Upper lobe of left lung (tissue), 4 donors: ENCODE measurements at regions not wholly inside any gene's neighbourhood (a gene's known extent, or its start where the extent isn't known, plus 50 kb on each side); places are given as distances from the start of the nearest gene placed in this dataset.

Experiments
- POLR2A ChIP-seq, 4 donors: fragments of 450-650 bp; IDR thresholded peaks; one replicate each; pipeline ENCODE4 v1.5.1; 2016 to 2017; ENCODE audit warnings: antibody characterized with exemption in 4 of 4, mild to moderate bottlenecking in 2 of 4
- TF ChIP-seq, protein P1 (sequence below), 6 experiments: fragments of 450-650 bp in 4 of 6; fragments of 200-600 bp in 2 of 6; sonication (generic) in 2 of 6; IDR thresholded peaks; one replicate each; pipeline ENCODE4 v1.5.1; 2016 to 2019; ENCODE audit warnings: antibody characterized with exemption in 6 of 6

DNA sequence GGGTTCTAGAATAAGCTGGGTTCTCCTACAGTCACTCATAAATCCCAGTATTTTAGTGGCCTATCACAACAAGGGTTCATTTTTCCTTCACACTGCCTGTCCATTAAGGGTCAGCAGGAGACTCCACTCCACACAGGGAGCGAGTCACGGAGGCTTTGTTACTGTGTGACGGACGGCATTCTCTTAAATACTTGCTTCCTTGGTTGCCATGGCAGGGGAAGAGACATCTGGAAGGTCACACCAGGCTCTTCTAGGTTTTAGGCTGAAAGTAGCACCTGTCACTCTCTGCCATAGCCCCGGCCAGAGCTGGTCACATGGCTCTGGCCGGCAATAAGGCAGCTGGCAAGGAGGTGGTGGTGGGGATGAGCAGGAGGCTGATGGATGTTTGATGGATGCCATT, 89.4 kb upstream of the ANKRD34C start:
- no peak for TF ChIP-seq POLR2A (IDR thresholded peaks at IDR 0.05)
- TF ChIP-seq, protein P1, sequence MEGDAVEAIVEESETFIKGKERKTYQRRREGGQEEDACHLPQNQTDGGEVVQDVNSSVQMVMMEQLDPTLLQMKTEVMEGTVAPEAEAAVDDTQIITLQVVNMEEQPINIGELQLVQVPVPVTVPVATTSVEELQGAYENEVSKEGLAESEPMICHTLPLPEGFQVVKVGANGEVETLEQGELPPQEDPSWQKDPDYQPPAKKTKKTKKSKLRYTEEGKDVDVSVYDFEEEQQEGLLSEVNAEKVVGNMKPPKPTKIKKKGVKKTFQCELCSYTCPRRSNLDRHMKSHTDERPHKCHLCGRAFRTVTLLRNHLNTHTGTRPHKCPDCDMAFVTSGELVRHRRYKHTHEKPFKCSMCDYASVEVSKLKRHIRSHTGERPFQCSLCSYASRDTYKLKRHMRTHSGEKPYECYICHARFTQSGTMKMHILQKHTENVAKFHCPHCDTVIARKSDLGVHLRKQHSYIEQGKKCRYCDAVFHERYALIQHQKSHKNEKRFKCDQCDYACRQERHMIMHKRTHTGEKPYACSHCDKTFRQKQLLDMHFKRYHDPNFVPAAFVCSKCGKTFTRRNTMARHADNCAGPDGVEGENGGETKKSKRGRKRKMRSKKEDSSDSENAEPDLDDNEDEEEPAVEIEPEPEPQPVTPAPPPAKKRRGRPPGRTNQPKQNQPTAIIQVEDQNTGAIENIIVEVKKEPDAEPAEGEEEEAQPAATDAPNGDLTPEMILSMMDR (IDR thresholded peaks at IDR 0.05) = no peak
